Neural cell (in vitro differentiated cells): ENCODE measurements at regions not wholly inside any gene's neighbourhood (a gene's known extent, or its start where the extent isn't known, plus 50 kb on each side); places are given as distances from the start of the nearest gene placed in this dataset.

Source experiments
- H2AFZ ChIP-seq: fragments of 200-600, 300-800 bp; sonication (generic), shearing (Covaris generic); 2 replicates; pipeline ENCODE4 v1.6.0; 2014; ENCODE audit warnings: low read depth, mild to moderate bottlenecking, antibody characterized with exemption, low read length, moderate library complexity
- H3F3A ChIP-seq: fragments of 200-600 bp; shearing (Covaris generic); 2 replicates; pipeline ENCODE4 v1.6.1; 2016; ENCODE audit warnings: mild to moderate bottlenecking, moderate library complexity, mixed read lengths, antibody characterized with exemption, low read length; ENCODE audit not compliant: insufficient read depth, poor library complexity, severe bottlenecking
- H3K27ac ChIP-seq: fragments of 200-600, 300-800 bp; sonication (generic), shearing (Covaris generic); 2 replicates; pipeline ENCODE4 v1.5.1; 2014; ENCODE audit warnings: mild to moderate bottlenecking, low read length, moderate library complexity
- H3K27me3 ChIP-seq: fragments of 300-800, 200-600 bp; sonication (generic), shearing (Covaris generic); 2 replicates; pipeline ENCODE4 v1.6.0; 2014; ENCODE audit warnings: mild to moderate bottlenecking, low read depth, low read length, moderate library complexity; ENCODE audit not compliant: insufficient read depth
- H3K36me3 ChIP-seq: fragments of 300-800, 200-600 bp; sonication (generic), shearing (Covaris generic); 2 replicates; pipeline ENCODE4 v1.5.1; 2014; ENCODE audit warnings: mild to moderate bottlenecking, antibody characterized with exemption, low read length, moderate library complexity; ENCODE audit not compliant: insufficient read depth
- H3K4me2 ChIP-seq: fragments of 300-800, 200-600 bp; sonication (generic), shearing (Covaris generic); 2 replicates; pipeline ENCODE4 v1.6.0; 2014; ENCODE audit warnings: mild to moderate bottlenecking, low read length
- H3K4me3 ChIP-seq: fragments of 300-800, 200-600 bp; sonication (generic), shearing (Covaris generic); 2 replicates; pipeline ENCODE4 v1.5.1; 2014; ENCODE audit warnings: mild to moderate bottlenecking, low read length, moderate library complexity
- H3K79me2 ChIP-seq: fragments of 200-600 bp; shearing (Covaris generic); replicated peaks from 2 replicates; pipeline ENCODE4 v1.6.0; 2014; ENCODE audit warnings: mild to moderate bottlenecking, low read length, moderate library complexity; ENCODE audit not compliant: insufficient read depth
- H3K9ac ChIP-seq: fragments of 300-800, 200-600 bp; sonication (generic), shearing (Covaris generic); 2 replicates; pipeline ENCODE4 v1.6.1; 2016; ENCODE audit warnings: mild to moderate bottlenecking, low read length, mixed read lengths
- H3K9me2 ChIP-seq: fragments of 200-600 bp; shearing (Covaris generic); 2 replicates; pipeline ENCODE4 v1.6.1; 2016; ENCODE audit warnings: mild to moderate bottlenecking, low read length, mixed read lengths; ENCODE audit not compliant: insufficient read depth
- H3K9me3 ChIP-seq: fragments of 200-600, 300-800 bp; sonication (generic), shearing (Covaris generic); 2 replicates; pipeline ENCODE4 v1.6.1; 2016; ENCODE audit warnings: mild to moderate bottlenecking, mixed run types, low read length, moderate library complexity, mixed read lengths
- H4K20me1 ChIP-seq: fragments of 200-600 bp; shearing (Covaris generic); 2 replicates; pipeline ENCODE4 v1.6.1; 2016; ENCODE audit warnings: mild to moderate bottlenecking, mixed run types; ENCODE audit not compliant: insufficient read depth
- EP300 ChIP-seq: fragments of 450-650 bp; conservative IDR thresholded peaks from 2 replicates; pipeline ENCODE4 v1.6.1; 2014; ENCODE audit warnings: antibody characterized with exemption, mild to moderate bottlenecking, moderate library complexity; ENCODE audit not compliant: poor library complexity, severe bottlenecking
- EZH2 ChIP-seq: fragments of 200-600, 300-800 bp; shearing (Covaris generic), sonication (generic); IDR thresholded peaks from 2 replicates; pipeline ENCODE4 v1.6.1; 2014; ENCODE audit warnings: antibody characterized with exemption, low read length, borderline replicate concordance, mild to moderate bottlenecking; ENCODE audit not compliant: insufficient read depth, poor library complexity, severe bottlenecking
- MXI1 ChIP-seq: fragments of 450-650 bp; conservative IDR thresholded peaks from 2 replicates; pipeline ENCODE4 v1.6.1; 2014; ENCODE audit warnings: antibody characterized with exemption, mild to moderate bottlenecking; ENCODE audit not compliant: poor library complexity, severe bottlenecking
- POLR2AphosphoS5 ChIP-seq: IDR thresholded peaks from 2 replicates; pipeline ENCODE4 v1.6.1; 2012
- RAD21 ChIP-seq: fragments of 450-650 bp; conservative IDR thresholded peaks from 2 replicates; pipeline ENCODE4 v1.6.1; 2014; ENCODE audit warnings: antibody characterized with exemption, mild to moderate bottlenecking, moderate library complexity
- TAF1 ChIP-seq: IDR thresholded peaks from 2 replicates; pipeline ENCODE4 v1.6.1; 2012; ENCODE audit warnings: low read depth
- TF ChIP-seq, protein P1 (sequence below): fragments of 450-650 bp; IDR thresholded peaks from 2 replicates; pipeline ENCODE4 v1.5.1; 2014; ENCODE audit warnings: antibody characterized with exemption, mild to moderate bottlenecking, moderate library complexity; ENCODE audit not compliant: poor library complexity, severe bottlenecking
- TF ChIP-seq, protein P2 (sequence below): IDR thresholded peaks from 2 replicates; pipeline ENCODE4 v1.6.1; 2012; ENCODE audit warnings: borderline replicate concordance

DNA sequence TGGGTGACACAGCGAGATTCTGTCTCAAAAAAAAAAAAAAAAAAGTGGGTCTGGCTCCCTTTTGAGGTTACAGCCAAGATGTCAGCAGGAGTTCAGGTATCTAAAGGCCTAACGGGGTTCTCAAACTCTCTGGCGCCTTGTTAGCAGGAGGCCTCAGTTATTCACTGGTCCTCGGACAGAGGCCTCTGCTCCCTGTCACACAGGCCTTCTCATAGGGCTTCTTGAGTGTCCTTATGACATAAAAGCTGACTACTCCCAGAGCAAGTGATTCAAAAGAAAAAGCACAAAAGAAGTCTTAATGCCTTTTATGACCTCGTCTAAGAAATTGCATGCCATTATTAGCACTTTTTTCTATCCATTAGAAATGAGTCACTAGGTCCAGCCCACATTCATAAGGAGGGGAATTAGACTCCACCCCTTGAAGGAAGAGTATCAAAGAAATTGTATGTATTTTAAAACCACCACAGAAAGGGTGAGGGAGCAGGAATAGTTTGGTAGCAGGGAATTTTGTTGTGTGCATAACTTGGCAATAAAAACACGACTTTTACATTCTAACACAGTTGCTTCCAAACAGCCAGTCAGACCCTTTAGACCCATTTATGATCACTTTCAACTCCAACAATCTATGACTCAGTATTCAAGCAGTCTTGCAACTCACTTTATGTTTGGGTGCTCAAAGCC lies 90.3 kb downstream of the MEX3B start:
- TF ChIP-seq TAF1, result no peak
- Histone ChIP-seq H3K36me3 (no peaks in the 10 kb centered on the region), H3K4me3 (no peak overlapping the region)

DNA sequence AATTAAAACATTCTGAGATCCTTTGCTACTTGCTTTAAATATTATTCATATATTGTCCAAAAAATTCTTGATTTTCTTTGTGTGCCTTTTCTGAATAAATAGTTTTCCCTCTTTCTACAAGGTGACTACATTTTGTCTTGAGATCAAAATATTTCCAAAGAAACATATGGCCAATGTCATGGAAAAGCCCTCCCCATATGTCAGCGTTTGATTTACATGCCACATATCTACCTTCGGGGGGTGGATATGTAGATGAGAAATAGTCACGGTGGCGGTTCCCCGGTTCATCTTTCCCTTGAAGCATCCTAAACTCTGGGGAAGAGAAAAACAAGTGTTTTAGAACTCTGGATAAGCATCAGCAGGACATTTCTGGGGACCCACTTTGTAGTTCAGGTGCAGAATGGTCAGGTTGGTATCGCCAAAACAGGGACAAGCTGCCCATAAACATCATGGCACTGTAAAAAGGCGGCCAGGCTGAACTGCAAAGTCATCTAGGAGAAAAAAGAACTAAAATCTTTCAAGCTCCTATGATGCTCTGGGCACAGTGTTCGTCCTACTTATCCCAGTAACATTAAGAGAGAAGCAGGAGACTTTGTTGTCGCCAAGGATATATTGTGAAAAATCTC lies 91.5 kb downstream of the MEX3B start:
- Histone ChIP-seq H3K4me2 (no peak overlapping the region), H3K9me3 (no peaks in the 10 kb centered on the region), H3K9me2 (no peaks in the 10 kb centered on the region), H3K4me3 (no peak overlapping the region), H4K20me1 (no peaks in the 10 kb centered on the region), H3K9ac (no peak overlapping the region), H3K36me3 (no peaks in the 10 kb centered on the region), H3K79me2 (no peaks in the 10 kb centered on the region), H3F3A (no peaks in the 10 kb centered on the region), H3K27ac (no peak overlapping the region), H3K27me3 (no peaks in the 10 kb centered on the region), H2AFZ (no peak overlapping the region)
- TF ChIP-seq, protein P1, sequence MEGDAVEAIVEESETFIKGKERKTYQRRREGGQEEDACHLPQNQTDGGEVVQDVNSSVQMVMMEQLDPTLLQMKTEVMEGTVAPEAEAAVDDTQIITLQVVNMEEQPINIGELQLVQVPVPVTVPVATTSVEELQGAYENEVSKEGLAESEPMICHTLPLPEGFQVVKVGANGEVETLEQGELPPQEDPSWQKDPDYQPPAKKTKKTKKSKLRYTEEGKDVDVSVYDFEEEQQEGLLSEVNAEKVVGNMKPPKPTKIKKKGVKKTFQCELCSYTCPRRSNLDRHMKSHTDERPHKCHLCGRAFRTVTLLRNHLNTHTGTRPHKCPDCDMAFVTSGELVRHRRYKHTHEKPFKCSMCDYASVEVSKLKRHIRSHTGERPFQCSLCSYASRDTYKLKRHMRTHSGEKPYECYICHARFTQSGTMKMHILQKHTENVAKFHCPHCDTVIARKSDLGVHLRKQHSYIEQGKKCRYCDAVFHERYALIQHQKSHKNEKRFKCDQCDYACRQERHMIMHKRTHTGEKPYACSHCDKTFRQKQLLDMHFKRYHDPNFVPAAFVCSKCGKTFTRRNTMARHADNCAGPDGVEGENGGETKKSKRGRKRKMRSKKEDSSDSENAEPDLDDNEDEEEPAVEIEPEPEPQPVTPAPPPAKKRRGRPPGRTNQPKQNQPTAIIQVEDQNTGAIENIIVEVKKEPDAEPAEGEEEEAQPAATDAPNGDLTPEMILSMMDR, result no peak
- TF ChIP-seq, protein P2, sequence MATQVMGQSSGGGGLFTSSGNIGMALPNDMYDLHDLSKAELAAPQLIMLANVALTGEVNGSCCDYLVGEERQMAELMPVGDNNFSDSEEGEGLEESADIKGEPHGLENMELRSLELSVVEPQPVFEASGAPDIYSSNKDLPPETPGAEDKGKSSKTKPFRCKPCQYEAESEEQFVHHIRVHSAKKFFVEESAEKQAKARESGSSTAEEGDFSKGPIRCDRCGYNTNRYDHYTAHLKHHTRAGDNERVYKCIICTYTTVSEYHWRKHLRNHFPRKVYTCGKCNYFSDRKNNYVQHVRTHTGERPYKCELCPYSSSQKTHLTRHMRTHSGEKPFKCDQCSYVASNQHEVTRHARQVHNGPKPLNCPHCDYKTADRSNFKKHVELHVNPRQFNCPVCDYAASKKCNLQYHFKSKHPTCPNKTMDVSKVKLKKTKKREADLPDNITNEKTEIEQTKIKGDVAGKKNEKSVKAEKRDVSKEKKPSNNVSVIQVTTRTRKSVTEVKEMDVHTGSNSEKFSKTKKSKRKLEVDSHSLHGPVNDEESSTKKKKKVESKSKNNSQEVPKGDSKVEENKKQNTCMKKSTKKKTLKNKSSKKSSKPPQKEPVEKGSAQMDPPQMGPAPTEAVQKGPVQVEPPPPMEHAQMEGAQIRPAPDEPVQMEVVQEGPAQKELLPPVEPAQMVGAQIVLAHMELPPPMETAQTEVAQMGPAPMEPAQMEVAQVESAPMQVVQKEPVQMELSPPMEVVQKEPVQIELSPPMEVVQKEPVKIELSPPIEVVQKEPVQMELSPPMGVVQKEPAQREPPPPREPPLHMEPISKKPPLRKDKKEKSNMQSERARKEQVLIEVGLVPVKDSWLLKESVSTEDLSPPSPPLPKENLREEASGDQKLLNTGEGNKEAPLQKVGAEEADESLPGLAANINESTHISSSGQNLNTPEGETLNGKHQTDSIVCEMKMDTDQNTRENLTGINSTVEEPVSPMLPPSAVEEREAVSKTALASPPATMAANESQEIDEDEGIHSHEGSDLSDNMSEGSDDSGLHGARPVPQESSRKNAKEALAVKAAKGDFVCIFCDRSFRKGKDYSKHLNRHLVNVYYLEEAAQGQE, result no peak
- TF ChIP-seq TAF1 (no peak), EP300 (no peak), MXI1 (no peak)

More for the DNA sequence above, 90.3 kb downstream of the MEX3B start:
- Histone ChIP-seq H3K9me3 (no peaks in the 10 kb centered on the region), H3F3A (no peaks in the 10 kb centered on the region), H4K20me1 (no peaks in the 10 kb centered on the region), H2AFZ (no peak overlapping the region), H3K27me3 (no peaks in the 10 kb centered on the region), H3K4me2 (no peak overlapping the region), H3K9ac (no peak overlapping the region), H3K79me2 (no peaks in the 10 kb centered on the region), H3K9me2 (no peaks in the 10 kb centered on the region), H3K27ac (no peak overlapping the region)

DNA sequence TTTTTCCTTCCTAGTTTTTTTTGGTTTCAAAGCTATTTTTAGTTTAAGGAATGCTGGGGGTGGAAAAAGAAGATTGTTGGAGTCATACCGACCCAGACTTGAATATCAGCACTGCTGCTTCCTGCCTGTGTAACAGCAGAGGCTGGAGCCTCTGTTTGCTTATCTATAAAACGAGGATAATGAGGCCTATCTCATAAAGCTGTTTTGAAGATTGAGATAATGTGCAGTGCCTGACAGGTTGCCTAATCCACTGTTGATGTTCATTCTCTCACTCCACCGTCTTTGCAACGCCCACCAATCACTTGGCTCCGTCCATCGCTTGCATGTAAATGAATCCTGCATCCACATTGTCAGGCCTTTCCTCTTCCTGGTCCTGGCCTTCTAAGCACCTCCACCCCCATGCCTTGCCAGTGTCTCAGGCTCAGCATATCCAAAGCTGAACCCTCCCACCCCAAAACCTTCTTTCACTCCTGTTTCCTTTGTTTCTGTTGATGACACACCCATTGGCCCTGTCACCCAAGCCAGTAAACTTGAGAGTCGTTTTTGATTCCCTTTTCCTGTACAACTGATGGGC lies 94.9 kb downstream of the MEX3B start:
- H3K4me3 ChIP-seq, result no peak overlapping the region
- H3F3A ChIP-seq, result no peaks in the 10 kb centered on the region
- no peaks in the 10 kb centered on the region for H3K9me3 ChIP-seq
- no peaks in the 10 kb centered on the region for H3K36me3 ChIP-seq
- H3K9ac ChIP-seq, result no peak overlapping the region
- H4K20me1 ChIP-seq, result no peaks in the 10 kb centered on the region
- no peaks in the 10 kb centered on the region for H3K9me2 ChIP-seq
- H3K27me3 ChIP-seq, result no peaks in the 10 kb centered on the region
- H3K27ac ChIP-seq, result no peak overlapping the region
- H3K79me2 ChIP-seq, result no peaks in the 10 kb centered on the region
- H2AFZ ChIP-seq, result no peak overlapping the region
- H3K4me2 ChIP-seq, result no peak overlapping the region
- TF ChIP-seq RAD21, result no peak
- TF ChIP-seq, protein P2, result no peak
- TF ChIP-seq POLR2AphosphoS5, result no peak
- no peak for TF ChIP-seq TAF1
- TF ChIP-seq, protein P1, result no peak
- TF ChIP-seq EZH2, result no peak
- no peak for TF ChIP-seq MXI1
- TF ChIP-seq EP300, result no peak
